Transverse colon (tissue), 4 donors: ENCODE measurements at regions not wholly inside any gene's neighbourhood (a gene's known extent, or its start where the extent isn't known, plus 50 kb on each side); places are given as distances from the start of the nearest gene placed in this dataset.

Experiments used
- EP300 ChIP-seq: sonication (generic); formaldehyde crosslinking; IDR thresholded peaks from one replicate; pipeline ENCODE4 v1.6.1; 2017; ENCODE audit warnings: antibody characterized with exemption, low read depth
- POLR2A ChIP-seq: fragments of 450-650 bp; IDR thresholded peaks from one replicate; pipeline ENCODE4 v1.6.1; 2016; ENCODE audit warnings: antibody characterized with exemption, mild to moderate bottlenecking, moderate library complexity
- POLR2AphosphoS5 ChIP-seq, 3 donors: sonication (generic); formaldehyde crosslinking; IDR thresholded peaks; one replicate each; pipeline ENCODE4 v1.6.1; 2016; ENCODE audit warnings: antibody characterized with exemption in 3 of 3
- TF ChIP-seq, protein P1 (sequence below), 5 experiments: fragments of 200-600 bp in 3 of 5; fragments of 450-650 bp in 2 of 5; sonication (generic) in 3 of 5; IDR thresholded peaks; 1 replicate in 2 of 5; 2 replicates in 3 of 5; pipeline ENCODE4 v1.5.1; 2016 to 2017; ENCODE audit warnings: antibody characterized with exemption in 5 of 5, inconsistent platforms in 3 of 5, mild to moderate bottlenecking in 2 of 5, moderate library complexity in 1 of 5

GRCh38 chr2:147353072-147353381, 491.8 kb upstream of the ACVR2A start:
- TF ChIP-seq, protein P1, sequence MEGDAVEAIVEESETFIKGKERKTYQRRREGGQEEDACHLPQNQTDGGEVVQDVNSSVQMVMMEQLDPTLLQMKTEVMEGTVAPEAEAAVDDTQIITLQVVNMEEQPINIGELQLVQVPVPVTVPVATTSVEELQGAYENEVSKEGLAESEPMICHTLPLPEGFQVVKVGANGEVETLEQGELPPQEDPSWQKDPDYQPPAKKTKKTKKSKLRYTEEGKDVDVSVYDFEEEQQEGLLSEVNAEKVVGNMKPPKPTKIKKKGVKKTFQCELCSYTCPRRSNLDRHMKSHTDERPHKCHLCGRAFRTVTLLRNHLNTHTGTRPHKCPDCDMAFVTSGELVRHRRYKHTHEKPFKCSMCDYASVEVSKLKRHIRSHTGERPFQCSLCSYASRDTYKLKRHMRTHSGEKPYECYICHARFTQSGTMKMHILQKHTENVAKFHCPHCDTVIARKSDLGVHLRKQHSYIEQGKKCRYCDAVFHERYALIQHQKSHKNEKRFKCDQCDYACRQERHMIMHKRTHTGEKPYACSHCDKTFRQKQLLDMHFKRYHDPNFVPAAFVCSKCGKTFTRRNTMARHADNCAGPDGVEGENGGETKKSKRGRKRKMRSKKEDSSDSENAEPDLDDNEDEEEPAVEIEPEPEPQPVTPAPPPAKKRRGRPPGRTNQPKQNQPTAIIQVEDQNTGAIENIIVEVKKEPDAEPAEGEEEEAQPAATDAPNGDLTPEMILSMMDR (IDR thresholded peaks at IDR 0.05), result no peak
- TF ChIP-seq EP300, result no peak
- no peak for TF ChIP-seq POLR2AphosphoS5 (IDR thresholded peaks at IDR 0.05)
- TF ChIP-seq POLR2A, result no peak
